ENCODE measurements at regions not wholly inside any gene's neighbourhood (a gene's known extent, or its start where the extent isn't known, plus 50 kb on each side); places are given as distances from the start of the nearest gene placed in this dataset.
"Not testable (repeated sequence)": the region's sequence is repeated elsewhere in the genome, so short reads cannot be mapped to it uniquely, and the experiment has no call there.

GRCh38 chr7:65453341-65454030, 79.8 kb downstream of the ZNF92 start:
- intact Hi-C loops (cut with DNase I): no loop called here
- Histone ChIP-seq H3K9me3 (no peaks in the 10 kb centered on the region), H3K27me3 (replicated peaks; ENCODE audit: insufficient read depth) (no peaks in the 10 kb centered on the region), H3K36me3 (no peaks in the 10 kb centered on the region), H3K4me1 (replicated peaks) (no peaks in the 10 kb centered on the region), H3K27ac (no peak overlapping the region), H3K4me3 (no peak overlapping the region)
- DNase-seq (ENCODE audit: low spot score): no peak
- TF ChIP-seq POLR2A (IDR thresholded peaks at IDR 0.05) (no peak), CTCF (IDR thresholded peaks at IDR 0.05) (no peak), POLR2AphosphoS5 (IDR thresholded peaks at IDR 0.05) (no peak)
- WGBS: 82% methylated on average over 9 of the region's 9 CpGs

- H3K9me3 ChIP-seq: no peaks in the 10 kb centered on the region
- no peaks in the 10 kb centered on the region for H3K4me1 ChIP-seq (replicated peaks)
- no peaks in the 10 kb centered on the region for H3K36me3 ChIP-seq
- H3K27me3 ChIP-seq (replicated peaks; ENCODE audit: insufficient read depth): no peaks in the 10 kb centered on the region
- TF ChIP-seq POLR2AphosphoS5 (IDR thresholded peaks at IDR 0.05) (no peak), CTCF (IDR thresholded peaks at IDR 0.05) (no peak), POLR2A (IDR thresholded peaks at IDR 0.05) (no peak)
- no peak overlapping the region for H3K27ac ChIP-seq
- no peak for DNase-seq (ENCODE audit: low spot score)
- H3K4me3 ChIP-seq: no peak overlapping the region
- intact Hi-C loops (cut with DNase I): no loop called here
Observed at GRCh38 chr7:65454469-65454868, 80.8 kb downstream of the ZNF92 start.

- H3K9me3 ChIP-seq; H3K36me3 ChIP-seq; H3K4me3 ChIP-seq; DNase-seq (ENCODE audit: low spot score); intact Hi-C loops (cut with DNase I); H3K27me3 ChIP-seq (replicated peaks; ENCODE audit: insufficient read depth); H3K4me1 ChIP-seq (replicated peaks); H3K27ac ChIP-seq: not testable (repeated sequence)
- WGBS: 71% methylated on average over 4 of the region's 4 CpGs
Observed at GRCh38 chr7:65455050-65455449, 81.4 kb downstream of the ZNF92 start.

GRCh38 chr7:65457705-65458104, 84.0 kb downstream of the ZNF92 start:
- no peaks in the 10 kb centered on the region for H3K9me3 ChIP-seq
- H3K27me3 ChIP-seq (replicated peaks; ENCODE audit: insufficient read depth): no peaks in the 10 kb centered on the region
- no peak for DNase-seq (ENCODE audit: low spot score)
- intact Hi-C loops (cut with DNase I): no loop called here
- TF ChIP-seq POLR2A (IDR thresholded peaks at IDR 0.05) (no peak), POLR2AphosphoS5 (IDR thresholded peaks at IDR 0.05) (no peak), CTCF (IDR thresholded peaks at IDR 0.05) (no peak)
- no peak overlapping the region for H3K4me3 ChIP-seq
- 94% methylated on average over 5 of the region's 5 CpGs for WGBS
- no peaks in the 10 kb centered on the region for H3K36me3 ChIP-seq
- no peak overlapping the region for H3K27ac ChIP-seq
- no peaks in the 10 kb centered on the region for H3K4me1 ChIP-seq (replicated peaks)

GRCh38 chr7:65459438-65459837, 85.8 kb downstream of the ZNF92 start:
- intact Hi-C loops (cut with DNase I): no loop called here
- no peaks in the 10 kb centered on the region for H3K27me3 ChIP-seq (replicated peaks; ENCODE audit: insufficient read depth)
- no peak for DNase-seq (ENCODE audit: low spot score)
- H3K27ac ChIP-seq: no peak overlapping the region
- WGBS: 47% methylated on average over 4 of the region's 4 CpGs
- no peak overlapping the region for H3K4me3 ChIP-seq
- no peaks in the 10 kb centered on the region for H3K4me1 ChIP-seq (replicated peaks)
- H3K9me3 ChIP-seq: no peaks in the 10 kb centered on the region
- TF ChIP-seq CTCF (IDR thresholded peaks at IDR 0.05): no peak
- TF ChIP-seq POLR2AphosphoS5 (IDR thresholded peaks at IDR 0.05): no peak
- no peaks in the 10 kb centered on the region for H3K36me3 ChIP-seq

Measured in prostate gland (tissue), 2 donors.